SJCRH30 (cell line): ENCODE measurements at regions not wholly inside any gene's neighbourhood (a gene's known extent, or its start where the extent isn't known, plus 50 kb on each side); places are given as distances from the start of the nearest gene placed in this dataset.
"Not testable (repeated sequence)": the region's sequence is repeated elsewhere in the genome, so short reads cannot be mapped to it uniquely, and the experiment has no call there.

Experiments used
- DNase-seq, 2 experiments: peaks; one replicate each; pipeline ENCODE4 v3.0.0-alpha.2; 2015 to 2020
- H3K27ac ChIP-seq: fragments of 250-450 bp; sonication (Bioruptor Pico); 2 replicates; pipeline ENCODE4 v1.5.1; 2020; ENCODE audit warnings: mild to moderate bottlenecking, moderate library complexity
- H3K27me3 ChIP-seq: fragments of 250-450 bp; sonication (Bioruptor Pico); 2 replicates; pipeline ENCODE4 v1.5.1; 2020; ENCODE audit warnings: mild to moderate bottlenecking, moderate library complexity
- H3K36me3 ChIP-seq: fragments of 250-450 bp; sonication (Bioruptor Pico); 2 replicates; pipeline ENCODE4 v1.5.1; 2020; ENCODE audit warnings: mild to moderate bottlenecking, moderate library complexity
- H3K4me1 ChIP-seq: fragments of 250-450 bp; sonication (Bioruptor Pico); 2 replicates; pipeline ENCODE4 v1.5.1; 2020; ENCODE audit warnings: mild to moderate bottlenecking, moderate library complexity
- H3K4me3 ChIP-seq: fragments of 250-450 bp; sonication (Bioruptor Pico); 2 replicates; pipeline ENCODE4 v1.5.1; 2020; ENCODE audit warnings: mild to moderate bottlenecking, moderate library complexity
- H3K9me3 ChIP-seq: fragments of 250-450 bp; sonication (Bioruptor Pico); replicated peaks from 2 replicates; pipeline ENCODE4 v1.5.1; 2020; ENCODE audit warnings: mild to moderate bottlenecking, moderate library complexity

GRCh38 chr1:185404907-185405568, 88.0 kb upstream of the IVNS1ABP start:
- no peak overlapping the region for H3K27ac ChIP-seq
- H3K9me3 ChIP-seq = no peaks in the 10 kb centered on the region
- no peak for DNase-seq
- H3K4me3 ChIP-seq = no peak overlapping the region
- H3K36me3 ChIP-seq = no peaks in the 10 kb centered on the region
- no peaks in the 10 kb centered on the region for H3K27me3 ChIP-seq
- no peaks in the 10 kb centered on the region for H3K4me1 ChIP-seq

GRCh38 chr1:185404291-185404690, 87.2 kb upstream of the IVNS1ABP start:
- Histone ChIP-seq H3K9me3 (no peaks in the 10 kb centered on the region), H3K27ac (no peak overlapping the region), H3K27me3 (no peaks in the 10 kb centered on the region), H3K4me3 (no peak overlapping the region), H3K36me3 (no peaks in the 10 kb centered on the region), H3K4me1 (no peaks in the 10 kb centered on the region)
- DNase-seq = no peak

GRCh38 chr1:185402930-185403329, 85.9 kb upstream of the IVNS1ABP start:
- no peak overlapping the region for H3K4me3 ChIP-seq
- H3K27ac ChIP-seq = no peak overlapping the region
- DNase-seq = no peak
- no peaks in the 10 kb centered on the region for H3K9me3 ChIP-seq
- H3K4me1 ChIP-seq = no peaks in the 10 kb centered on the region
- H3K36me3 ChIP-seq = no peaks in the 10 kb centered on the region
- no peaks in the 10 kb centered on the region for H3K27me3 ChIP-seq

GRCh38 chr1:185401019-185401418, 84.0 kb upstream of the IVNS1ABP start:
- Histone ChIP-seq H3K27ac (no peak overlapping the region), H3K27me3 (no peaks in the 10 kb centered on the region), H3K4me1 (no peaks in the 10 kb centered on the region), H3K36me3 (no peaks in the 10 kb centered on the region), H3K9me3 (no peaks in the 10 kb centered on the region), H3K4me3 (no peak overlapping the region)
- DNase-seq = no peak

GRCh38 chr1:185400052-185400451, 83.0 kb upstream of the IVNS1ABP start:
- Histone ChIP-seq H3K27me3 (no peaks in the 10 kb centered on the region), H3K4me1 (no peaks in the 10 kb centered on the region), H3K27ac (no peak overlapping the region), H3K36me3 (no peaks in the 10 kb centered on the region), H3K9me3 (no peaks in the 10 kb centered on the region), H3K4me3 (no peak overlapping the region)
- DNase-seq = no peak

GRCh38 chr1:185398599-185398998, 81.6 kb upstream of the IVNS1ABP start:
- DNase-seq = no peak
- no peak overlapping the region for H3K4me3 ChIP-seq
- no peaks in the 10 kb centered on the region for H3K27me3 ChIP-seq
- H3K36me3 ChIP-seq = no peaks in the 10 kb centered on the region
- no peaks in the 10 kb centered on the region for H3K9me3 ChIP-seq
- no peak overlapping the region for H3K27ac ChIP-seq
- no peaks in the 10 kb centered on the region for H3K4me1 ChIP-seq

- Histone ChIP-seq H3K4me1 (no peaks in the 10 kb centered on the region), H3K27me3 (no peaks in the 10 kb centered on the region), H3K27ac (no peak overlapping the region), H3K4me3 (no peak overlapping the region), H3K36me3 (no peaks in the 10 kb centered on the region), H3K9me3 (no peaks in the 10 kb centered on the region)
- no peak for DNase-seq
These were observed 81.0 kb upstream of the IVNS1ABP start for GRCh38 chr1:185398022-185398421.

- Histone ChIP-seq H3K9me3 (no peaks in the 10 kb centered on the region), H3K4me1 (no peaks in the 10 kb centered on the region), H3K27me3 (no peaks in the 10 kb centered on the region), H3K27ac (no peak overlapping the region), H3K4me3 (no peak overlapping the region), H3K36me3 (no peaks in the 10 kb centered on the region)
- DNase-seq = no peak
These were observed 80.1 kb upstream of the IVNS1ABP start for GRCh38 chr1:185397183-185397582.

GRCh38 chr1:185396126-185396525, 79.1 kb upstream of the IVNS1ABP start:
- H3K4me3 ChIP-seq = no peak overlapping the region
- DNase-seq = no peak
- no peak overlapping the region for H3K27ac ChIP-seq
- no peaks in the 10 kb centered on the region for H3K36me3 ChIP-seq
- no peaks in the 10 kb centered on the region for H3K4me1 ChIP-seq
- no peaks in the 10 kb centered on the region for H3K9me3 ChIP-seq
- H3K27me3 ChIP-seq = no peaks in the 10 kb centered on the region

GRCh38 chr1:185393815-185394214, 76.8 kb upstream of the IVNS1ABP start:
- no peaks in the 10 kb centered on the region for H3K36me3 ChIP-seq
- no peak overlapping the region for H3K27ac ChIP-seq
- no peak overlapping the region for H3K4me3 ChIP-seq
- H3K9me3 ChIP-seq = no peaks in the 10 kb centered on the region
- DNase-seq = no peak
- H3K27me3 ChIP-seq = no peaks in the 10 kb centered on the region
- no peaks in the 10 kb centered on the region for H3K4me1 ChIP-seq

GRCh38 chr1:185393205-185393604, 76.2 kb upstream of the IVNS1ABP start:
- Histone ChIP-seq H3K4me3 (no peak overlapping the region), H3K9me3 (no peaks in the 10 kb centered on the region), H3K4me1 (no peaks in the 10 kb centered on the region), H3K36me3 (no peaks in the 10 kb centered on the region), H3K27ac (no peak overlapping the region), H3K27me3 (no peaks in the 10 kb centered on the region)
- no peak for DNase-seq

- DNase-seq = no peak
- no peaks in the 10 kb centered on the region for H3K27me3 ChIP-seq
- no peaks in the 10 kb centered on the region for H3K4me1 ChIP-seq
- H3K9me3 ChIP-seq = no peaks in the 10 kb centered on the region
- H3K4me3 ChIP-seq = no peak overlapping the region
- no peak overlapping the region for H3K27ac ChIP-seq
- no peaks in the 10 kb centered on the region for H3K36me3 ChIP-seq
These were observed 71.8 kb upstream of the IVNS1ABP start for GRCh38 chr1:185388815-185389214.

- Histone ChIP-seq H3K36me3 (no peaks in the 10 kb centered on the region), H3K4me3 (no peak overlapping the region), H3K4me1 (no peaks in the 10 kb centered on the region), H3K9me3 (no peaks in the 10 kb centered on the region), H3K27me3 (no peaks in the 10 kb centered on the region), H3K27ac (no peak overlapping the region)
- no peak for DNase-seq
These were observed 71.3 kb upstream of the IVNS1ABP start for GRCh38 chr1:185388346-185388745.

GRCh38 chr1:185385991-185386390, 68.9 kb upstream of the IVNS1ABP start:
- H3K9me3 ChIP-seq = no peaks in the 10 kb centered on the region
- H3K27ac ChIP-seq = no peak overlapping the region
- no peak overlapping the region for H3K4me3 ChIP-seq
- H3K36me3 ChIP-seq = no peaks in the 10 kb centered on the region
- no peak for DNase-seq
- no peaks in the 10 kb centered on the region for H3K4me1 ChIP-seq
- no peaks in the 10 kb centered on the region for H3K27me3 ChIP-seq

- DNase-seq, H3K4me1 ChIP-seq, H3K27ac ChIP-seq, H3K9me3 ChIP-seq, H3K36me3 ChIP-seq, H3K27me3 ChIP-seq, H3K4me3 ChIP-seq: not testable (repeated sequence)
These were observed 66.8 kb upstream of the IVNS1ABP start for GRCh38 chr1:185383805-185384204.

- H3K36me3 ChIP-seq = no peaks in the 10 kb centered on the region
- H3K27ac ChIP-seq = no peak overlapping the region
- no peaks in the 10 kb centered on the region for H3K27me3 ChIP-seq
- H3K4me1 ChIP-seq = no peaks in the 10 kb centered on the region
- H3K4me3 ChIP-seq = no peak overlapping the region
- DNase-seq = no peak
- 0 out of 2 replicates have a peak, but pooled peaks cover 2% of the 10 kb centered on the region for H3K9me3 ChIP-seq
These were observed 60.8 kb upstream of the IVNS1ABP start for GRCh38 chr1:185377831-185378230.
